ENCODE measurements at regions not wholly inside any gene's neighbourhood (a gene's known extent, or its start where the extent isn't known, plus 50 kb on each side); places are given as distances from the start of the nearest gene placed in this dataset.

DNA sequence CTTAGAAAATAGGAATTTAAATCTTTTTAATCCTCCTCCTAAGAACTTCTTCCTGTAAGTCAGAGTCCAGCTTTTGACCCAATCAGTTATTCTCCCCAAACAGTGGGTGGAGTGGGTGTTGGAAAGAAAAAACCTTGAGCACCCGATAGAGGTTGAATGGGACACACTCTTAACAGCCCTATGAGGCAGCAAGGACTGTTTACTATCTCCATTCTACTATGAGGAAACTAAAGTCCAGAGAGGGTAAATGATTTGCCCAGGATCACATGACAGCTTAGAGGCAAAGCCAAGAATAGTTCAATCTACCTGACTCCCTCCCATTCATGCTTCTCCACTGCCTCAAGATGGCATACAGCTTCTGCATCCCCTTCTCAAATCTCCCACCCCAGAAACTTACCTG lies 57.6 kb upstream of the SLC35B4 start:
- Histone ChIP-seq H3K36me3 (ENCODE audit: low read depth) (no peaks in the 10 kb centered on the region), H2AFZ (no peak overlapping the region), H3K79me2 (ENCODE audit: low read depth) (no peaks in the 10 kb centered on the region), H3K9me2 (ENCODE audit: insufficient read depth) (no peaks in the 10 kb centered on the region), H3K4me1 (replicated peaks; ENCODE audit: insufficient read depth) (peaks cover 8% of the 10 kb centered on the region), H3K9me3 (ENCODE audit: insufficient read depth, low read depth) (no peaks in the 10 kb centered on the region), H3F3A (ENCODE audit: insufficient read depth, low read depth) (peaks cover 5% of the 10 kb centered on the region; the same call in 1 of the 2 replicates), H3K4me3 (no peak overlapping the region), H4K20me1 (ENCODE audit: insufficient read depth) (no peaks in the 10 kb centered on the region), H3K27me3 (ENCODE audit: insufficient read depth, low read depth) (no peaks in the 10 kb centered on the region), H3K4me2 (no peak overlapping the region), H3K27ac (no peak overlapping the region)
- no peak for DNase-seq
- intact Hi-C loops (cut with micrococcal nuclease; ENCODE audit: unreplicated experiment): no loop called here
- ChIA-PET POLR2A (ENCODE audit: unreplicated experiment) (interaction anchor here (0.6 kb wide), 1 partner anchor 491 kb away, joined by 3 read pairs; no protein-coding TSS in a partner anchor), CTCF (interaction anchor here (1.7 kb wide), 1 partner anchor 17 kb away, joined by 5 read pairs; no protein-coding TSS in a partner anchor)
- BruUV-seq (replicated peaks): no TSS peak
- TF ChIP-seq EZH2 (IDR thresholded peaks at IDR 0.05; ENCODE audit: low read depth) (no peak), CTCF (conservative IDR thresholded peaks at IDR 0.05) (no peak)

DNA sequence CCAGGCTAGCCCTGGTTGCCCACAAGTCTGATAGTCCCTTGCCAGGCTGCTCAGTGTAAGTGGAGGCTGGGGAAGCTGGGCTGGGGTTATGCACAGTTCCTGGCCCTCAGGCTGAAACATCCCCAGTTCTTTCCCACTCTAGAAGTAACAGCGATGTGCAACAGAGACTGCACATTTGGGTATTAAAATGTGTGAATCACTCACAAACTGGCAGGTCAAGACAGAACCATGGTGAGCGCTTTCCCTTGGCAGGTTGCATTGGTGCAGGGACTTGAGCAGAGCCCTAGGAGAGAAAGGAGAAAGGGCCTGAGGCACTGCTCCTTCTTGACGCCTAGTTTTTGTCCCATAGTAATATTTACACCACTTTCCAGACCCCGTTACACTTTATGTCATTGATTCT lies 56.1 kb upstream of the SLC35B4 start:
- Histone ChIP-seq H2AFZ (no peak overlapping the region), H3K4me2 (no peak overlapping the region), H3K27me3 (ENCODE audit: insufficient read depth, low read depth) (no peaks in the 10 kb centered on the region), H3K4me1 (replicated peaks; ENCODE audit: insufficient read depth) (peaks cover 21% of the 10 kb centered on the region), H3K79me2 (ENCODE audit: low read depth) (no peaks in the 10 kb centered on the region), H3K9me3 (ENCODE audit: insufficient read depth, low read depth) (no peaks in the 10 kb centered on the region), H4K20me1 (ENCODE audit: insufficient read depth) (no peaks in the 10 kb centered on the region), H3F3A (ENCODE audit: insufficient read depth, low read depth) (peaks cover 9% of the 10 kb centered on the region), H3K4me3 (no peak overlapping the region), H3K27ac (no peak overlapping the region), H3K9me2 (ENCODE audit: insufficient read depth) (no peaks in the 10 kb centered on the region), H3K36me3 (ENCODE audit: low read depth) (no peaks in the 10 kb centered on the region)
- ChIA-PET POLR2A (ENCODE audit: unreplicated experiment) (no interaction called here), CTCF (no interaction called here)
- BruUV-seq (replicated peaks): no TSS peak
- TF ChIP-seq EZH2 (IDR thresholded peaks at IDR 0.05; ENCODE audit: low read depth) (no peak), CTCF (conservative IDR thresholded peaks at IDR 0.05) (no peak)
- intact Hi-C loops (cut with micrococcal nuclease; ENCODE audit: unreplicated experiment): no loop called here
- no peak for DNase-seq

GRCh38 chr7:134371971-134372370 lies 55.2 kb upstream of the SLC35B4 start:
- no peak overlapping the region for H3K4me2 ChIP-seq
- ChIA-PET CTCF (no interaction called here), POLR2A (ENCODE audit: unreplicated experiment) (no interaction called here)
- no peaks in the 10 kb centered on the region for H3K27me3 ChIP-seq (ENCODE audit: insufficient read depth, low read depth)
- TF ChIP-seq EZH2 (IDR thresholded peaks at IDR 0.05; ENCODE audit: low read depth): no peak
- no peak for TF ChIP-seq CTCF (conservative IDR thresholded peaks at IDR 0.05)
- H3K36me3 ChIP-seq (ENCODE audit: low read depth): no peaks in the 10 kb centered on the region
- no peak for DNase-seq
- no peaks in the 10 kb centered on the region for H3K79me2 ChIP-seq (ENCODE audit: low read depth)
- H3K4me1 ChIP-seq (replicated peaks; ENCODE audit: insufficient read depth): peaks cover 26% of the 10 kb centered on the region
- no peaks in the 10 kb centered on the region for H4K20me1 ChIP-seq (ENCODE audit: insufficient read depth)
- peaks cover 10% of the 10 kb centered on the region for H3F3A ChIP-seq (ENCODE audit: insufficient read depth, low read depth)
- no peaks in the 10 kb centered on the region for H3K9me3 ChIP-seq (ENCODE audit: insufficient read depth, low read depth)
- no TSS peak for BruUV-seq (replicated peaks)
- intact Hi-C loops (cut with micrococcal nuclease; ENCODE audit: unreplicated experiment): no loop called here
- H2AFZ ChIP-seq: no peak overlapping the region
- no peak overlapping the region for H3K4me3 ChIP-seq
- no peak overlapping the region for H3K27ac ChIP-seq
- no peaks in the 10 kb centered on the region for H3K9me2 ChIP-seq (ENCODE audit: insufficient read depth)

All from PC-9 (cell line).